GM23248 (cell line): ENCODE measurements at regions not wholly inside any gene's neighbourhood (a gene's known extent, or its start where the extent isn't known, plus 50 kb on each side); places are given as distances from the start of the nearest gene placed in this dataset.

Experiments used
- DNase-seq: peaks from one replicate; pipeline ENCODE4 v3.0.0-alpha.2; 2015
- H2AFZ ChIP-seq: fragments of 200-600 bp; sonication (generic); 2 replicates; pipeline ENCODE4 v1.6.1; 2016; ENCODE audit warnings: antibody characterized with exemption
- H3F3A ChIP-seq: fragments of 200-600 bp; sonication (generic); 2 replicates; pipeline ENCODE4 v1.6.1; 2016; ENCODE audit warnings: mild to moderate bottlenecking, antibody characterized with exemption, mixed run types; ENCODE audit not compliant: insufficient read depth
- H3K27ac ChIP-seq: fragments of 200-600 bp; sonication (generic); 2 replicates; pipeline ENCODE4 v1.5.1; 2016; ENCODE audit warnings: mild to moderate bottlenecking
- H3K27me3 ChIP-seq: fragments of 200-600 bp; sonication (generic); replicated peaks from 2 replicates; pipeline ENCODE4 v1.6.1; 2016; ENCODE audit warnings: mild to moderate bottlenecking; ENCODE audit not compliant: insufficient read depth
- H3K36me3 ChIP-seq: fragments of 200-600 bp; sonication (generic); 2 replicates; pipeline ENCODE4 v1.6.1; 2016; ENCODE audit warnings: low read depth, mild to moderate bottlenecking
- H3K4me1 ChIP-seq: fragments of 200-600 bp; sonication (generic); 2 replicates; pipeline ENCODE4 v1.6.1; 2016; ENCODE audit warnings: mild to moderate bottlenecking; ENCODE audit not compliant: insufficient read depth
- H3K4me2 ChIP-seq: fragments of 200-600 bp; sonication (generic); one replicate; pipeline ENCODE4 v1.6.1; 2016; ENCODE audit warnings: mild to moderate bottlenecking; ENCODE audit not compliant: unreplicated experiment
- H3K4me3 ChIP-seq: fragments of 200-600 bp; sonication (generic); 2 replicates; pipeline ENCODE4 v1.5.1; 2016; ENCODE audit warnings: mild to moderate bottlenecking
- H3K79me2 ChIP-seq: fragments of 200-600 bp; sonication (generic); 2 replicates; pipeline ENCODE4 v1.6.1; 2016; ENCODE audit warnings: mild to moderate bottlenecking; ENCODE audit not compliant: insufficient read depth
- H3K9ac ChIP-seq: fragments of 200-600 bp; sonication (generic); 2 replicates; pipeline ENCODE4 v1.6.1; 2016; ENCODE audit warnings: mild to moderate bottlenecking
- H3K9me2 ChIP-seq: fragments of 200-600 bp; sonication (generic); 2 replicates; pipeline ENCODE4 v1.6.1; 2016; ENCODE audit warnings: mixed run types, mild to moderate bottlenecking, moderate library complexity; ENCODE audit not compliant: insufficient read depth
- H3K9me3 ChIP-seq: fragments of 200-600 bp; sonication (generic); one replicate; pipeline ENCODE4 v1.6.1; 2017; ENCODE audit warnings: low read depth
- H4K20me1 ChIP-seq: fragments of 200-600 bp; sonication (generic); 2 replicates; pipeline ENCODE4 v1.6.0; 2016; ENCODE audit not compliant: insufficient read depth
- EZH2 ChIP-seq: fragments of 200-600 bp; sonication (generic); IDR thresholded peaks from 2 replicates; pipeline ENCODE4 v1.6.1; 2018; ENCODE audit warnings: antibody characterized with exemption, mild to moderate bottlenecking; ENCODE audit not compliant: insufficient read depth, poor library complexity, severe bottlenecking
- EZH2phosphoT487 ChIP-seq: fragments of 200-600 bp; sonication (generic); IDR thresholded peaks from 2 replicates; pipeline ENCODE4 v1.6.1; 2018; ENCODE audit warnings: antibody characterized with exemption, moderate library complexity, mild to moderate bottlenecking, low read depth; ENCODE audit not compliant: insufficient read depth
- WGBS, 2 experiments: methylation state at CpG; one replicate each; pipeline ENCODE4 v1.1.6; 2015 to 2017; ENCODE audit warnings: low lambda C conversion rate in 2 of 2, low coverage in 1 of 2; ENCODE audit errors: missing lambda C conversion rate in 2 of 2; 5-methylcytosine and 5-hydroxymethylcytosine counted together
- in situ Hi-C: fragments of 300-500 bp; cut with MboI; formaldehyde crosslinking; loops from 2 replicates; pipeline ENCODE4 v1.15.0; 2020

DNA sequence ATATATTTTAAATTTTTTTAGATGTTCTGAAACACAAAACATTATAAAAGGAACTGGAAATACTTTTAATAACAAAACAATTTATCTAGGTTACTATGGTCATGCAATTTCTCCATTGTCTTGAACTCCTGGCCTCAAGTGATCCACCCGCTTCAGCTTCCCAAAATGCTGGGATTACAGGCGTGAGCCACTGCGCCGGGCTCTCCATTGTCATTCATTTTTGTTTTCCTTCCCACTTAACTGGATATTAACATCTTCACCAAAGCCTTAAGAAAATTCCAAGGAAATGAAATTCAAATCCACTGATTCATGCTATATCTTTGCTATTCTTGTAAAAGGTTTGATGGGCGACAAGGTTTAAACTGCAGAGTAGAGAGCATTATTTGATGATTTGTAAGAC, 279.5 kb upstream of the PKN2 start:
- Histone ChIP-seq H3F3A (no peaks in the 10 kb centered on the region), H3K79me2 (no peaks in the 10 kb centered on the region), H3K27ac (no peak overlapping the region), H3K36me3 (no peaks in the 10 kb centered on the region), H3K9me3 (no peaks in the 10 kb centered on the region), H3K9me2 (no peaks in the 10 kb centered on the region), H3K4me1 (no peaks in the 10 kb centered on the region), H3K4me3 (no peak overlapping the region), H3K4me2 (no peak overlapping the region), H2AFZ (no peak overlapping the region), H3K27me3 (no peaks in the 10 kb centered on the region), H3K9ac (no peak overlapping the region), H4K20me1 (no peaks in the 10 kb centered on the region)
- TF ChIP-seq EZH2 (no peak), EZH2phosphoT487 (no peak)
- in situ Hi-C loops, result no loop called here
- DNase-seq, result no peak
- 55 to 63% methylated on average over 5 of the region's 5 CpGs for WGBS, 2 experiments

DNA sequence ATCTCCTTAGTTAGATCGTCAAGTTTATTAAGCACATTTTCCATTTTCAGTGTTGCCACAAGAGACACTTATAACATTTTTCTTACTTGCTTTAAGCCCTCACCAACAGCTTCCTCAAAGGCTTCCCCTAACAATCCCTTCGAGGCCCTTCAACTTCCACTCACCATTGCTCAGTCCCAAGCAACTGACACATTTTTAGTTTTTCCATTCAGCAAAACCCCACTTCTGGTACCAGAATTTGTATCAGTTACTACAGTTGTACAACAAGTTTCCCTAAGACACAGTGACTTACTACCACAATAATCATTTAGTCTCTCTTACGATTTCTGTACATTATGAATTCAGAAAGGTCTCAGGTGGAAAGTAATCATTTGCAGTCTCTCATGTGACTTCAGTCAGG, 276.8 kb upstream of the PKN2 start:
- H3K36me3 ChIP-seq, result no peaks in the 10 kb centered on the region
- no peaks in the 10 kb centered on the region for H3K79me2 ChIP-seq
- H2AFZ ChIP-seq, result no peak overlapping the region
- no peak overlapping the region for H3K9ac ChIP-seq
- H3K4me2 ChIP-seq, result no peak overlapping the region
- TF ChIP-seq EZH2phosphoT487 (no peak), EZH2 (no peak)
- no peaks in the 10 kb centered on the region for H4K20me1 ChIP-seq
- no peak overlapping the region for H3K27ac ChIP-seq
- H3F3A ChIP-seq, result no peaks in the 10 kb centered on the region
- H3K4me3 ChIP-seq, result no peak overlapping the region
- H3K27me3 ChIP-seq, result no peaks in the 10 kb centered on the region
- no peaks in the 10 kb centered on the region for H3K9me2 ChIP-seq
- 61 to 71% methylated on average over 3 of the region's 3 CpGs for WGBS, 2 experiments
- no peak for DNase-seq
- H3K9me3 ChIP-seq, result no peaks in the 10 kb centered on the region
- in situ Hi-C loops, result no loop called here
- no peaks in the 10 kb centered on the region for H3K4me1 ChIP-seq

DNA sequence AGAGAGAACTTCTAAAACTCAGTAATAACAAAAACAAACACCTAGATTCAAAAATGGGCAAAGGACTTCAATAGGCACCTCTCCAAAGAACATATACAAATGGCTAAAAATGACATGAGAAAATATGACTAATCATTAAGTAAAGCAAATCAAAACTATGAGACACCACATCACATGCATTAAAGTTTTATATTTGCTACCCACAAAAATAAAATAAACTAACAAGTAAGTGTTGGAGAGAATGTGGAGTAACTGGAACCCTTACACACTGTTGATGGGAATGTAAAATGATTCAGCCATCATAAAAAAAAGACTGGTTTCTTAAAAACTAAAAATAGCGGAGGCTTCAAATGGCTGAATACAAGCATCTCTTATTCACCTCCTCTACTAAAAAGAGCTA, 262.1 kb upstream of the PKN2 start:
- Histone ChIP-seq H3K27ac (no peak overlapping the region), H3K4me2 (no peak overlapping the region), H3K4me1 (no peaks in the 10 kb centered on the region), H4K20me1 (no peaks in the 10 kb centered on the region), H3F3A (no peaks in the 10 kb centered on the region), H3K9me2 (no peaks in the 10 kb centered on the region), H2AFZ (no peak overlapping the region), H3K9ac (no peak overlapping the region), H3K27me3 (no peaks in the 10 kb centered on the region), H3K4me3 (no peak overlapping the region), H3K36me3 (no peaks in the 10 kb centered on the region), H3K79me2 (no peaks in the 10 kb centered on the region), H3K9me3 (no peaks in the 10 kb centered on the region)
- TF ChIP-seq EZH2phosphoT487 (no peak), EZH2 (no peak)
- no peak for DNase-seq
- WGBS, 2 experiments, result 93% methylated on average over 1 of the region's 1 CpG
- in situ Hi-C loops, result no loop called here

DNA sequence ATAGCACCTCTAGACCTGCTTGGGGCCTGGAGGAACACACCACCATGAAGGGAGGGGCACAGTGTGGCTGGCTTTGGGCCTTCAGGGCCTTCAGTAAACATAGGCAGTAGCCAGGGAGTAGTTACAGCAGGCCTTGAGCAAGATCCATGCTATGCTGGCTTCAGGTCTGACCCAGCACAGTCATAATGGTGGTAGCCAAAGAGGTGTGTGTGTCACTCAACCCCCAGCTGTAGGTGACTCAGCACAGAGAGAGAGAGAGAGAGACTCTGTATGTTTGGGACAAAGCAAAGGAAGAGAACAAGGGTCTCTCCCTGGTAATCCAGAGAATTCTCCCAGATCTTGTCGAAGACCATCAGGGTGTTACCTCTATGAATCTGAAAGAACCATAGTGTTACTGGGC, 250.5 kb upstream of the PKN2 start:
- Histone ChIP-seq H3F3A (no peaks in the 10 kb centered on the region), H3K9me2 (no peaks in the 10 kb centered on the region), H2AFZ (no peak overlapping the region), H3K4me2 (no peak overlapping the region), H4K20me1 (no peaks in the 10 kb centered on the region), H3K27me3 (no peaks in the 10 kb centered on the region), H3K79me2 (no peaks in the 10 kb centered on the region), H3K4me3 (no peak overlapping the region), H3K9me3 (no peaks in the 10 kb centered on the region), H3K27ac (no peak overlapping the region), H3K4me1 (no peaks in the 10 kb centered on the region), H3K9ac (no peak overlapping the region), H3K36me3 (no peaks in the 10 kb centered on the region)
- in situ Hi-C loops, result no loop called here
- DNase-seq, result no peak
- TF ChIP-seq EZH2phosphoT487 (no peak), EZH2 (no peak)
- WGBS, 2 experiments, result 69 to 84% methylated on average over 1 of the region's 1 CpG

DNA sequence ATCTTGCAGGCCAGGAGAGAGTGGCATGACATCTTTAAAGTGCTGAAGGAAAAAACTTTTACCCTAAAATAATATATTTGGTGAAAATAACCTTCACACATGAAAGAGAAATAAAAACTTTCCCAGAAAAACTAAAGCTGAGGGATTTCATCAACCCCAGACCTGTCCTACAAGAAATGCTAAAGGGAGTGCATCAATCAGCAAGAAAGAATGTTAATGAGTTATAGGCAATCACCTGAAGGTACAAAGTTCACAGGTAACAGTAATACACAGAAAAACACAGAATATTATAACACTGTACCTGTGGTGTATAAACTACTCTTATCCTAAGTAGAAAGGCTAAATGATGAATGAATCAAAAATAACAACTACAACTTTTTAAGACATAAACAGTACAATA, 249.2 kb upstream of the PKN2 start:
- H3K4me2 ChIP-seq, result no peak overlapping the region
- no peak for DNase-seq
- no peaks in the 10 kb centered on the region for H3K9me2 ChIP-seq
- no peak overlapping the region for H2AFZ ChIP-seq
- no peak overlapping the region for H3K27ac ChIP-seq
- in situ Hi-C loops, result no loop called here
- H3K4me3 ChIP-seq, result no peak overlapping the region
- no peaks in the 10 kb centered on the region for H3K4me1 ChIP-seq
- H4K20me1 ChIP-seq, result no peaks in the 10 kb centered on the region
- H3K27me3 ChIP-seq, result no peaks in the 10 kb centered on the region
- H3K9me3 ChIP-seq, result no peaks in the 10 kb centered on the region
- no peaks in the 10 kb centered on the region for H3K79me2 ChIP-seq
- no peak overlapping the region for H3K9ac ChIP-seq
- H3F3A ChIP-seq, result no peaks in the 10 kb centered on the region
- no peaks in the 10 kb centered on the region for H3K36me3 ChIP-seq
- TF ChIP-seq EZH2phosphoT487 (no peak), EZH2 (no peak)
